HG03135 (cell line): ENCODE measurements at regions not wholly inside any gene's neighbourhood (a gene's known extent, or its start where the extent isn't known, plus 50 kb on each side); places are given as distances from the start of the nearest gene placed in this dataset.
"Not testable (repeated sequence)": the region's sequence is repeated elsewhere in the genome, so short reads cannot be mapped to it uniquely, and the experiment has no call there.

Experiments used
- ATAC-seq: cut with Tn5 transposase; IDR thresholded peaks from one replicate; pipeline ENCODE4 v1.9.1; 2021; ENCODE audit warnings: mild to moderate bottlenecking, moderate library complexity; ENCODE audit not compliant: unreplicated experiment

DNA sequence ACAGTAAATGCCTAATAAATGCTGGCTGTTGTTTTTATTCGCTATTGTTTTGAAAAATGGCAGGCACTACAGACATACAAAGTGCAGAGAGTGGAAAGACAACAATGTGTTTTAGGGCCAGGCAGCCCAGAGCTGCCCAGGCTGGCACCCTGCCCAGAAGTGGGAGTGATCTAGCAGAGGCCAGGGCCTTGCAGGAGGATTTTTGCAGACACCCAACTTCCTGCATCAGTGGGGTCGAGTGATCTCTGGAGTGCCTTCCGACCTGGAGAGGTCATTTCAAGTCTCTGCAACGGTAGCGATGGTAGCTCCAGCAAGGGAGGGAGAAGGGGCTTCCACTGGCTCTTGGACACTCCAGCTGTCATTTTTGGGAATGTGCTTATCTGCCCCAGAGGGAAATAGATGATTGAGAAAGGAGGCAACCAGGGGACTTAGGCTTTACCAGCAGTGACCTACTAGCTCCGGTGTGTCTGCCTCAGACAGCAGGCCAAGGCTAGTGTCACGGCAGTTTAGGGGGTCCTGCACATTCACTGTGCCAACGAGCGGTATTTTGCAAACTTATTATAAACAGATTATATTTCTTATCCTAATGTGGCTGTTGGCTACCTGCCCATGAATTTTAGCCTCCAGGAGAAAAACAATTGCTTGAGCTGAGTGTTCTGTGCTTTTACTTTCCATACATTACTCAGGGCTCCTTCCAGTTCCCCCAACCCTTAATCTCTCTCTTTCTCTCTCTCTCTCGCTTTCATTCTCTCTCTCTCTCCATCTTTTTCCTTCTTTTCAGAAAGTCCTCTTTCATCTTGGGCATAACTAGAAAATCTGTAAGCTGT, 153.9 kb upstream of the PLGLB2 start:
- ATAC-seq: not testable (repeated sequence)

DNA sequence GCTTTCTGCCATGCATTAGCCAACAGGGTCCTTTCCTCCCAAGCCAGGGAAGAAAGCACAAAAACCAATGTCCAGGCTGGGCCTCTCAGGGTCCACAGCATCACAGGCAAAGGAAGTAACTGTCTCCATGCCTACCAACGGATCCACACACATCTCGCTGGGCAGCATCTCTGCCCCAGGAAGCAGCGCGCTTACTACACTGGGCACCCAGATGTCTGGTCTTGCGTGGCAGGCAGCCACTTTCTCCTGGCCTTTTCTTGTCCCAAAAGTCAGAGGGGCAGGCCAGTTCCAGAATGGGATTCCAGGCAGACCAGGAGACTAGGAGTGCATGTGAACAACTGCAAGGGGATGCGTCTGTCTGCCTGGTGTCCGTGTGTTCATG, 153.3 kb upstream of the PLGLB2 start:
- not testable (repeated sequence) for ATAC-seq

DNA sequence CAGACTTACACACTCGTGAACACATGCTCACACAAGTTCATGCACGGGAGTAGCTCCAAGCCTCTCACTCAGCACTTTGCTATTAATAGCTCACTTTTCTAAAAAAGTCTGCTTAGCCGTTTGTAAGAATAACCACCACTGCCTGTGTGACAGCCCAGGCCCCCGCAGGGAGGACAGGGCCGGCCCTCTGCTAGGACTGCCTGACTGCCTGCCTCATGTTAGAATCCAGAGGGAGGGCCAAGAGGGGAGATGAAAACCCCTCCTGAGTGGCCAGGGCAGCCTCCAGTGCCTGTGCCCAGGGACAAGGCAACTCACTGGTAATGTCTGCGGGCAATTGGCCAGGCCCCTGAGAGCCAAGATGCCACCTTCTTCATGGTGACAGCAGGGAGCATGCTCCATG, 152.9 kb upstream of the PLGLB2 start:
- ATAC-seq: not testable (repeated sequence)

DNA sequence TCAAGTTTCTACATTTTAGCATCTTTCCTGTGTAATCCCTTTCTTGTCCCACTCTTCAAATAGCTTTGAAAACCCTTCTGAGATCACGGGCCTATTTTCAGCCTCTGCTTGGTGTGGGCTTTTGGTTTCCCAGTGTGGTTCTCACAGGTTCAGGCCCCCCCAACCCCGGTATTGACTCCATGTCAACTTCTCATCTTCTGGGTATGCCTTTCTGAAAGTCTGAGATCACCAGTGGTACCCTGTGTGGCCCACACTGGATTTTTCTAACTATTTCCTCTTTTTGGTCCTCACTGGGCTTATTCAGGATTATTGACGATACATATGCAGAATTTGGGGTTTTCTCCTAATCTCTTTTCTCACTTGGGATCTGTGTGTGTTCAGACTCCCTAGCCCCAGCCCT, 146.9 kb upstream of the PLGLB2 start:
- not testable (repeated sequence) for ATAC-seq

DNA sequence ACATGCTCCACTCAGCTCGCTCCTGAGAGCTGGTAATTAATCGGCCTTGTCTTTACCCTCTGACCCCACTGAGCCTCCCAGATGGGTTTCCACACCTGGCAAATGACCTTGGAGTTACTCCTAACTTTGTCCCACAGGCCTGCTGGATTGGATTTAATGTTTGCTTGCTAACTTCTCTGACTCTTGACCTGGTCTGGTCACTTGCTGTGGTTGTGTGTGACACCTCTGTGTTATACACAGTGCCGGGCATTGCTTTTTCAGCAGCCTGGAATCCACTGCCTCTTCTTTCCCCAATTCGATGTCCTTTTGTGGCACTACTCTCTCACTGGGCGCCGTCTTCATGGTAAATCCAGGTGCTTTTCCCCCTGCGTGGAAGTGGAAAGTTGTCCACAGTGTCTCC, 145.8 kb upstream of the PLGLB2 start:
- not testable (repeated sequence) for ATAC-seq

DNA sequence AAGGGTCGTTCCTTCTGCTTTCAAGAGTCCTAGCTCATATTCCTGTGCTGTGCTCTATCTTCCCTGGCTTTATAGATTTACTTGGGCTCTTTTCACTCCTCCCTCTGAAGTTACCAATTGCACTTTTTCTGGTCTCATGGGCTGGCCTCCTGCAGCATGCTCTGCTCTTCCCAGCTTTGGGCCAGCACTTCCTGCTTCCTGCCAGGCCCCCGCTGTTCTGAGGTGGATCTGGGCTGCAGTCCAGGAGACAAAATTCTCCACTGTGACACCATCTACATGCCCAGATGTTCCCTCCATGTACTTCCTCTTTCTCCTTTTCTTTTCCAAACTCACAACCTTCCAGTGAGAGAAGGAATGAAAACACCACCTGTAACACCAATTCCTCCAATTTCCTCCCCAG, 145.2 kb upstream of the PLGLB2 start:
- ATAC-seq: not testable (repeated sequence)

DNA sequence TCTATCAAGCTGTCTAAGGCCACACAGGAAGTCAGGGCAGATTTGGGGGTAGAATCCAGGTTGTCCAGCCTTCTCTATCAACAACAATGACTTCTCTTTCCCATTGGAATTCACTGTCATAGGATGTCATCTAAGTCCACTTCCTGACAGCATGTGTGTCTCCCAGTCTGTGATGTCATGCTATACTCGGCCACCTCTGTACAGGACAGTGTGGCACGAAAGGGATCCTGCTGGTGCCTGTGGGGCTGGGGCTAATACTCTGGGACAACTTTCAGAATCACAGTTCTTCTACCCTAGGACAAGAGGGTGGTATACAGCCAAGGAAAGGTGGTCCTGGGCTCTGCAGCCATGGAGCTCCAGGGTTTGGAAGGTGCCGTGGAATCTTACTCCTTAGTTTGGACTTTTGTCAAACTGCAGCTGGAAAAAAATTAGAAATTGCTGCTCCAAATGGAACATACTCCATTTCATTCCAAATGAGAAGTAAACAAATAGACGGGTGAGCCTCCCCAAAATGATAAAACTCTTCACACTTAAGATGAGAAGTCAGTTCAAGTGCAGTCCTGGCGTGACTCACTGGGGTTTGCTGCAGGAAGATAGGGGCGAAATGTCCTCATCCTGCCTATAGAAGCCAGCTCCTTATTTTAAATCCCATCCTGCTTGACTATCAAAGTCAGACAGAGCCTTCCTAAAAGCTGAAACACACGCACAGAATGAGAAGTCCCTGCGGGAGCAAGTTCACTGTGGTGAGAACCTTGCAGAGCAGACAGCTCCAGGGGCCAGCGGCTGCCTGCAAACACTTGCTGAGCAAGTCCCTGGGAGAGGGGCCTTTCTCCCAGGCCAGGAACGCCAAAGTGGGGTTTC, 144.2 kb upstream of the PLGLB2 start:
- not testable (repeated sequence) for ATAC-seq

DNA sequence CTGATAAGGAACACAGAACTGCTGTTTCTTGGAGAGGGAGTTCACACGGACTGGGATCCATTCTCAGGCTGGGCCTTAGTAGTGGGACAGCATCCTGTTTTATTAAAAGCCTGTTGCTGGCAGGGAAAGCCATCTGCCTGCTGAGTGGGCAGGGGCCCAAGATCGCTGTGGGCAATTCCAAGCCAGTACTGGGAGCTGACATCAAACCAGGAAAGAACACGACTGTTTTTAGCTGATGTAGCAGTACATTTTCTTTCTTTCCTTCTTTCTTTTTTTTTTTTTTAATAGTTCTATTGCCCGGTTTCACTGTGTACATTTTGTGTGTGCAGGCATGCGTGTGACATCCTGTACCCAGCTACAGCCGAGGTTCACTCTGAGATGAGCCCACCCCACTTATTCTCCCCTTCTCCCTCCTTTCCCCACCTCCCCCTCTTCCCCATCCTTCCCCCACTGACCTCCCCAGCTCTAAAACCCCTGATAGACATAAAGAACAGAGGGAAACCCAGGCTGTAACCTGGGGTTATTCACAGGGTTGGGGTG, 143.5 kb upstream of the PLGLB2 start:
- ATAC-seq: not testable (repeated sequence)

DNA sequence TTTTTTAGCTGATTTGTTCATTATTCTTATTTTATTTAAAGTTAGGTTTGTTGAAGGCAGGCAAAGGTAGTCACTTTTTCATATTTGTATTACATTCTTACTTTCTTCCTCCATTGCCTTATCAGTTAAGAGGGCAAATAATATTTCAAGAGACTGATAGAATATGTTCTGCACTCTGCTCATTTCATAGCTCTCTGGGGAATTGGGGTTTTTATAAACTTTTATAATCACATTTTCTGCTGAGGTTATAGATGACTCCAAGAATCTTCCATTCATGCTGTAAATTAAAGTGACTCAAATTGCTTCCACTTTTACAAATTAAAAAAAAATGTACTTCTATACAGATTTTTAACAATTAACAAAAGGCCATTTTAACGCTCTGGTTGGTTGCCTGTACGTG, 142.9 kb upstream of the PLGLB2 start:
- ATAC-seq: not testable (repeated sequence)

DNA sequence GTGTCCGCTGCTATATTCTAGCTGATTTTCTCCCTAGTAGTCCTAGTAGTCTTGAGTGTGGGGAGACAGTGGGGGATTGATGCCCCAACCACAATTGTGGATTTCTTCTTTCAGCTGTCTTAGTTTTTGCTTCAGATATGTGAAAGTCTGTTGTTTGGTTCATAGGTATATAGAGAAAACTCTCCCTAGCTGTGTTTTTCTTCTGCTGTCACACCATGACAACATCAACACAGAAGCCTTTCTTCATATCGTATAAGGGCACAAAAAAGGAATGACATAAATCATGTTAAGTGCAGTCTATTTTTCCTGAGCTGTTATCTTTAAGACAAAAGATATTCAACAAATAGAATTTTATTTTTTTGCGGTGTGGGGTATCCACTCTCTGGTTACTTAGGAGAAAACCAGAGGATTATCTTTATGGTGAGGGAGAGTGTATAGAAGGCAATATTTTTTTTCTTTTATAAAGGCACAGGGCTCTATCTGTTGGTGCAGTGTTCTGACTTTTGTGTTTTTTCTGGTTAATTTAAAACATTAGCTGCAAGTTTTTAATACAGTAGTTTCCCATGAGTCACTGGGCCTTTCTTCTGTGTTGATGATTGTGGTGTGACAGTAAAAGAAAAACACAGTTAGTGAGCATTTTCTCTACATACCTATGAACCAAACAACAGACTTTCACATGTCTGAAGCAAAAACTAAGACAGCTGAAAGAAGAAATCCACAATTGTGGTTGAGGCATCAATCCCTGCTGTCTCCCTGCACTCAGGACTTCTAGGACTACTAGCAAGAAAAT, 139.3 kb upstream of the PLGLB2 start:
- ATAC-seq: not testable (repeated sequence)

DNA sequence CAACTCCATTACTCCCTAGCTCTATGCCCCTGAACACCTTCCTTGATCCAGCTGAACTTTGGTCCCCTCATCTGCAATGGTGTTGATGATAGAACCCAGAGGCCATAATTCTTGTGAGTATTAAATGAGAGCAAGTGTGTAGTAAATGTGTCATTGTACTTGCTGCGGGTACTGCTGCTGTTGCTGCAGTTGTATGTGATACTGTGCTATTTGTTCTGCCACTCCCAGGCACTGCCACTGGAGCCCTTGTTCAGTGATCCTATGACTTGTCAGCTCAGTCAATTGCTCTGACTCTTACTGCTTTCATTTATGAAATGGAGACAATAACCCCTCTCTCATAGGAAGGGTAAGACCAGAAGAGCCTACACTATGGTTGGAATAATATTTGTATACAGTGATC, 136.9 kb upstream of the PLGLB2 start:
- ATAC-seq: not testable (repeated sequence)

DNA sequence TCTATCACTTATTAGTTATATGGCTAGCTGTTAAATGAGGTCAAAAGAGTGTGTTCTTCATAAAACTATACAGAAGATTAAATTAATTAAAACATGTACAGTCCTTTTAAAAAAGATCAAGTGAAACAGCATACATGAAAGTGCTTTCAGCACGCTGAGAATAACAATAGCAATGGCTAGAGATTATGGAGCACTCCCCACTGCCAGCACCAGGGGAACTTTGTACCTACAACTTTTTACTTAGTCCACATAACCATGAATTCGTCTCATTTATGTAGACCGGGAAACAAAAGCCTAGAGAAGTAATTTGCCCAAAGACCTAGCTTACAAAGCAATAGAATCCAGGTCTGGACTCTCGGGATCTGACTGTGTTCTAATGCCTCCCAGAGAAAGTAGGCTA, 136.5 kb upstream of the PLGLB2 start:
- ATAC-seq: not testable (repeated sequence)

DNA sequence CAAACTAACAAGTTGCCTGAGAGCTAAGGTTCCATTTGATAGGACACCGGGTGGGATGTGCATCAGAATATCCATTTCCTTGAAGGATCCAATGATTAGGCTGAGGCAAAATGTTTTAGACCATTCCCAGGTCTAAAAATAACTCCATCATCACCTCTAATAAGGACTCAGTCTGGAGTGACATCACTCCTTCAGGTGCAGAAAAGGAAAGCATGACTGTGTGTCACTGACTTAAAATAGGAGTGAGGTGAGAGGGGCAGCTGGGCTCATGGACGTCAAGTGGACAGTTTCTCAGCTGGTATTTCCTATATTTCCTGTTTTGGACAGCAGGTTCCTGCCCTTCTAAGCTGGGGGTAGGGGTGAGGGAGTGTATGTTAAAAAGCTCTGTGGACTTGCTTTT, 135.9 kb upstream of the PLGLB2 start:
- not testable (repeated sequence) for ATAC-seq

DNA sequence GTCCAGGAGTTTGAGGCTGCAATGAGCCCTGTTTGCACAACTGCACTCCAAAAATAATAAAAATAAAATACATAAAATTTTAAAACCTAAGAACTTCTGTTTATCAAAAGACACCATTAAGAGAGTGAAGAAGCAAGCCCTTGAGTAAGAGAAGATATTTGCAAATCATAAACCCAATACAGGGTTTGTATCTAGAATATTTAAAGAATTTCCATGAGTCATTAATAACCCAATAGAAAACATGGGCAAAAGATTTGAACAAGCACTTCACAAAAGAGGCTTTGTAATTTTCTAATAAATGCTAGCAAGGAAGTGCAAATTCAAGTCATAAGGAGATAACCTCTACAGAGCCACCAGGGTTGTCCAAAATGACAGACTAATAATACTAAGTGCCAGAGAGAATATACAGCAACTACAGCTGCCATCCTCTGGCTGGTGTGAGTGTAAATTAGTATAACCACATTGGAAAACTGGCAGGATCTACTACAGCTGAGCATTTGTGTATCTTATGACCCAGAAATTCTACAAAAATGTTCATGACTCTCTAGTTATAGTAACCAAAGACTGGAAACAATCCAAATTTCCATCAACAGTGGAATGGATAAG, 133.0 kb upstream of the PLGLB2 start:
- ATAC-seq: not testable (repeated sequence)

DNA sequence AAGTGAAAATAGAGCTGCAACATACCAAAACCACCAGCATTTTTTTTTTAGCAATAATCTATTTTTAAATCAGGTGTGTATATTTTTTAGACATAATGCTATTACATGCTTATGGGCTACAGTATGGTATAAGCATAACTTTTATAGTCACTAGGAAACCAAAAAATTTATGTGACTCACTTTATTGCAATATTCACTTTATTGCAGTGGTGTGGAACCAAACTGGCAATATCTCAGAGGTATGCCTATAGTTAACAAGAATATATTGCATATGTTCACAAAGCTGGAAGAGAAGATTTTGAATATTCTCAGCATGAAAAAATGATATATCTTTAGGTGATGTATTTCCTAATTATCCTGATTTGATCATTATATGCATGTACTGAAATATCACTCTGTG, 128.8 kb upstream of the PLGLB2 start:
- not testable (repeated sequence) for ATAC-seq

DNA sequence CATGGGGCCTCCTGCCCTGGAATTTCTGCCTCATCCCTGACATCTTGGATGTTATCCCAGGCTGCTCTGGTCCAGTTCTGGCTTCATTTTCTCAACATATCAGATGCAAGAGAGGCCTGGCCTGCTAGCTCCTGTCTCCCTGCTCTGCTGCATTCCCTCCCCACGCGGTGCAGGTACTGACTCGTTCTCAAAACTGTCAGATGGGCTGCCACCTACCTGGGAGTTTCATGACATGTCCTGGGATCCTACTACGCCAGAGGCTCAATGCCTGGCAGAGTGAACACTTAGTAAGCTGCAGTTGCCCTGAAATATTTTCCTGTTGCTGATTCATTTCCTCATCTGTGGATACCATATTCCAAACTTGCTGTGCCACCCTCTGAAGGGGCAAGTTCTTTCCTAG, 126.7 kb upstream of the PLGLB2 start:
- ATAC-seq: not testable (repeated sequence)

DNA sequence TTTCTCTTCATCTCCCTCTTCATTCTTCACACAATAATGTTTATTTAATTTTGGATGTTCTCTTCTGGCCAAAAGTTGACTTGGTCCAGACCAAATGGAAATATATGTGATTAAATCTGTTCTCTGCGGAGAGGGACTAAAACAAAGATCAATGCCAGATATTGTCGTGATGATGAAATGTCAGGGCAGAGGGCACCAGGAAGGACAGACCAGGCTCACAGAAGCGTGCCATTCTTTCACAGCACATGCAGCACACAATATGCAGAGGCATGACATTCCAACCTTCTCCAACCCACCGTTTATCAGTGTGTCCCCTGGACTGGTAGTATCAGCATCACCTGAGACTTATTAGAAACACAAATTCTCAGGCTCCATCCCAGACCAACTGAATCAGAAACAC, 125.2 kb upstream of the PLGLB2 start:
- not testable (repeated sequence) for ATAC-seq

DNA sequence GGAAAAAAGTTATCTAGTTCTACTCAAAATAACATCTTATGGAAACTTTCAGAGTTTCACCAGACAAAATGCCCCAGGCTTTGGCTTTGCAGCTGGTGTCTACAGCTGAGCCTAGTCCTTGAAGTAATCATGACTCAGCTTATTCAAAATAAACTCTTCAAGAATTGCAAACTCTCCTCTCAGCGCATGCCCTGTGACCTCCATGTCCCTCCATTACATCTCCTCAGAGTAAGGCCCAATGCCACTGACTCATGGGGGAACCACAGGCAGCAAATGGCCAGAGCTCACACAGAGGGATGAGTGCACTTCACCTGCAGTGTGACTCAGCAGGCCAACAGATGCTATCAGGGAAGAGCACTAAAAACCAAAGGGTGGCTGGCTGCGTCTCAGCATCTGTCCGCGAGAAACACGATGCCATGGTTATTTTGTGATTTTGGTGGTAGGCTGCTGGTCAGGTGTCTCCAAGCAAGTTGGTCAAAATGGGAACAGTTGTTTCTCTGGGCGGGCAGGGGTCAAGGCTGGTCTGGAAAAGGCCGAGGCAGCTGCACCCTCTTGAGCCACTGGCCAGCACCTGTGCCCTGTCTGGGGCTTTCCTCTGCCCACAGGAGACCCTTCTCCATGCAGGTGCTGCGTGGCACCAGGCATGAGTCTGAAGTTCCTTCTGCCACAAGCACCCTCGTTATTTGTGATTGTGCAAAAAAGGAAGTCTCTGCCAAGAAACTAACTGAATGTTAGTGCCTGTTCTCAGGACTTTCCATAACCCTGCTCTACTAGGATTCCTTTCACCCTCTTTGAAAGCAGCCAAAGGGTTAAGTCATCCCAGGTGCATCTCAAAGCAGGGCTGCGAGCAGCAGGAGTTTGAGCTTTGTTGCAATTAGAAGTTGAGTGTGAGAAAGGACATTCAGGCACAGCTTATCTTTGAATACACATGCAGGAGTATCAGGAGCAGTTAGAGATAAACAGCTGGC, 118.1 kb upstream of the PLGLB2 start:
- not testable (repeated sequence) for ATAC-seq

DNA sequence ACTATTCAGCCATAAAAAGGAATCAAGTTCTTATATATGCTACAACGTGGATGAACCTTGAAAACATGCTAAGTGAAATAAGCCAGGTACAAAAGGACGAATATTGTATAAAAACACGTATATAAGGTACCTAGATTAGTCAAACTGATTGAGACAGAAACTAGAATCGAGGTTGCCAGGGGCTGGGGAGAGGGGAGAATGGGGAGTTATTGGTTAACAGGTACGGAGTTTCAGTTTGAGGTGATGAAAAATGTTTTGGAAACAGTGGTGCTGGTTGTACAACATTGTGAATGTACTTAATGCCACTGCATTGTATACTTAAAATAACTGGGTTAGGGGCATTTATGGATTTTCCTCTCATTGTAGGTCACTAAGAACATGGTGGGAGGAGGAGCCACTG, 117.0 kb upstream of the PLGLB2 start:
- not testable (repeated sequence) for ATAC-seq
